NCI-H1048 (cell line): ENCODE measurements at regions not wholly inside any gene's neighbourhood (a gene's known extent, or its start where the extent isn't known, plus 50 kb on each side); places are given as distances from the start of the nearest gene placed in this dataset.

Experiments
- DNase-seq: peaks from one replicate; lab custom pipeline; 2025; lab: John Stamatoyannopoulos, UW

DNA sequence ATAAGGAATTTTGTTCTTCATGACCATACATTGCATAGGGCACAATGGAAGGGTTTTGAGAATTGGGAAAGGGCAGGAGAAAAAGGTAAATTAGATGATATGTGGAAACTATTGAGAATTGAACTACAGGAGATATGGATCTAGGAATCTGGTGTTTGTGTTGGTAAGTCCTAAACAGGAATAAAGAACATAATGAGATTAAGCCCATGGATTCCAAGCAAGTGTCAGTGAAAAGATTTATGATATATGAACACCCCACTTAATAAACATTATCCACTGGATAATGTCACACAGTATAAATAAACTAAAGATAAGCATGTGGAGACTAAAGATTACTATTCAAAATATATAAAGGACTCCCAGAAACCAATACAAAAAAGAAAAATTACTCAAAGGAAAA lies 98.2 kb downstream of the TNFSF18 start:
- no peak for DNase-seq

DNA sequence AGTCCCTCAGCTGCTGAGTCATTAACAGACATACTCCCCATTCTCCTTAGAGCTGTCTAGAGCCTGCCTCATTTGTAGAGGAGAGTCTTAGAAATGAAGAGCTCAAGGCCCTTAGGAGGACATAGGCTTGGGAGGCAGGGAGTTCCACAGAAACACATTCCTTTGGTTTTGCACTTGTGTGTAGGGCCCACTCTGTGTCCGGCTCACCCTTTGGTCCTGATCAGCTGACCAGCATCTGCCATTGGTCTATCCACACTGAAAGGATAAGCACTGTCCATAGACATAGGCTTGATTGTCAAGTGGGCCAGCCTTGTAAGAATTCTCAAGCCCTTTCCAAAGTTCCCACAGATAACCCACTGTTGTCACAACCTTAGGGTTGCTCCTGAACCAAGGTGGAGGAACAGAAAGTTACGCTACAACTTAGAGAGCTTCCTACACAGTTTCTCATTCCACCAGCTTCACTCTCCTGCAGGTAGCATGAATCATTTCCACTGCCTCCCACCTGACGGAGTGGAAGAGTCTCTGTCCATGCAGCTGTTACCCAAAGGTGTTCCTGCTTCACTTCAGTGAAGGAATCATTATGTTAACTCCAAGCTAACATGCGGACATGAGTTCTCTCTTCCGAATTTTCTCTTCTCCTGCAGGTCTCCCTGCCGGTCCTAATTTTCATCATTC lies 96.1 kb downstream of the TNFSF18 start:
- no peak for DNase-seq

GRCh38 chr1:172955161-172955815 lies 95.5 kb downstream of the TNFSF18 start:
- no peak for DNase-seq

- DNase-seq: no peak
Measured at GRCh38 chr1:172956871-172957270, 93.9 kb downstream of the TNFSF18 start.

DNA sequence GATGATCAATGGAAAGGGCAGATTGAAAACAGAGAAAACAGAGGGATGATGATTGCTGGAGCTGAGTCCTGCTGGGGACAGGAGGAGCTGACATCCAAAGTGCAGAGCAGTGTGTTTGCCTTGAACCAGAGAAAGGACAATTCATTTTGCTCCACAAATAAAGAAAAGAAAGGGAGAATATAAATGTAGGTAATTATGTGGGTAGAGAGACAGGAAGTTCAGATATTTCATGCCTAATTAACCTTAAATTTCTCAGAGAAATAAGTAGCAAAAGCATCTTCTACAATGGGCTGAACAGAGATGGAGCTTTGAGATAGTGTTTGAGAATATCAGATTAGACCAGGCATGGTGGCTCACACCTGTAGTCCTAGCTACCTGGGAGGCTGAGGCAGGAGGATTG lies 93.2 kb downstream of the TNFSF18 start:
- no peak for DNase-seq

DNA sequence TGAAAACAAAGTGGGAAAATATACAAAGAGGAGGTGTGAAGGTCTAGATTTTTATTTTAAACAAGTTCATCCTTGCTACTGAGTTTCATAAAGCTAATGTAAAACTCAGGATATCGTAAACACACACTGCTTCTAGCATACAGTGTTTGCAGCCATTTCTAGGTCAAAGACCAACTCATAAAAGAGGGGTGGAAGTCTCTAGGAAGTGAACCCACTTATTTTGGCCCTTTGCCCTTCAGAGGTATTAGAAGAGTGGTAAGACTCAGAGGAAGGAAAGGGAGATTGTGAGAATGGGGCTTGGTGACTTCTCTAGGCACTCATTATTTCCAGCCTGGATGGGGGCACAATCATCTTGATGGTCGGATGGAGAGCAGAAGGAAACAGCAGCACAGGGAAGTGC lies 91.2 kb downstream of the TNFSF18 start:
- DNase-seq: no peak

- DNase-seq: no peak
Measured at GRCh38 chr1:172960019-172960418, 90.7 kb downstream of the TNFSF18 start.

DNA sequence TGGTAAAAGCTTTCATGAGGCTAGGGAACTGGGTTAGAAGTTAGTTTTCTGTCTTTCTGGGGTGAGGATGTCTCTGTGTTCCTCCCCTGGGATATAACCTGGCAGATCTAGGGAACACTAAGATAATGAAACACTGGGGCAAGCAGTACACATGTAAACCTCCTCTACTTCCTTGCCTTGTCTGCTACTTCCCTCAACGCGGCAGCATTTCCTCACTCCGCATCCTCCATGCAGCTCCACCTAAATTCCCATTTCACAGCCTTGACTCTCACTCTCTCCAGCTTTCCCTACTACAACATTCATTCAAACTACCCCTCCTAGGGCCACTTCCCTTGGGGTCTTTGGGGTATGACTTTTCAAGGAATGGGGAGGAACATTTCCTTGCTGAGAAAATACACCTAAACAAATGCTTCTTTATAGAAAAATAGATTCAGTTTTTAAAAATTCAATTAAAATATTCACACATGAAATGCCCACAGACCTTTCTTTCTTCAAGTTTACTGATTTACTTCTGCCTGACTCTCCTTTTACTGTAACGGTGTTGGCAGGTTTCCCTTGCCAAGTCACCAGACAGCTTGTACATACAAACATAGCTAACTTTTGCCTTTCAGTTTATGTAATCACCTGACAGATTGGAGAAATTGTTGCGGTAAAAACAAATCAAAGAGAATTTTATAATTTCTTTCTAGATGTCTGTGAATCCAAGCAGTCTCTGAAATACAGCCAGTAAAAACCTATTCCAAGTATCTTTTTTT lies 90.1 kb downstream of the TNFSF18 start:
- no peak for DNase-seq

GRCh38 chr1:172964864-172965263 lies 85.9 kb downstream of the TNFSF18 start:
- no peak for DNase-seq

GRCh38 chr1:172966844-172967540 lies 83.7 kb downstream of the TNFSF18 start:
- no peak for DNase-seq

GRCh38 chr1:172967936-172968335 lies 82.8 kb downstream of the TNFSF18 start:
- DNase-seq: no peak

DNA sequence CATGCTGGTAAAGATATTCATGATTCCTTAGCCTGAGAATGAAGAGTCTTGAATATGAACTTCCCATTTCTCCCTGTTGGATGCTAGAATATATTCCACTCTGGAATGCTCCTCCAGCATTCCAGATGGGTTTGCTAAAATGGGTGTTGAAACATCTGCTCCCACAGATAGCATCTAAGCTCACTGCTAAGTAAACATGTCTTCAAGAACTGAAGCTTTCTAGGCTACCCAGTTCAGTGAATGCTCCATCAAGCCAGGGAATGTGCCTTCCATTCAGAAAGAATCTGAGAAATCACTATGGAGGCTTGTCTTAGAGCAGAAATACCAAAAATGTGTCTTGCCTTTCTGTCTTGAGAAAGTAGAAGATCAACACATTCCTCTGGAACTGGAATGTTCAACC lies 81.1 kb downstream of the TNFSF18 start:
- DNase-seq: no peak

DNA sequence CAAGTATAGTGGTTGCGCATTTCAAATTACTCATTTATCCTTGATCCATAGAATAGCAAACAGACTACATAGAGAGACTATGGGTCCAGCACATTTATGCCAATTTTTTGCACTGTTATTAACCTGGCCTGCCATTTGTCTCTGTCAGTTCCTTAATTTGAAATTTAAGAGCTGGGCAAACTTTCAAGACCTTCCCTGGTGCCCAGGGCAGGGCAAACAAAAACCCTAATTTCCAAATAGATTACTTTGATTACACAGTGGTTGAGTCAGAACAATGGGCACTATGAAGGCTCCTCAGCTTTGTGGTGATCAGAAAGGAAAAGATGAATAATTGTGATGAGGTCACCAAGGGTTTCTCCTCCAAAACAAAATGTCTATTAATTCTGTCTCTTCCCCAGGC lies 80.6 kb downstream of the TNFSF18 start:
- DNase-seq: no peak

DNA sequence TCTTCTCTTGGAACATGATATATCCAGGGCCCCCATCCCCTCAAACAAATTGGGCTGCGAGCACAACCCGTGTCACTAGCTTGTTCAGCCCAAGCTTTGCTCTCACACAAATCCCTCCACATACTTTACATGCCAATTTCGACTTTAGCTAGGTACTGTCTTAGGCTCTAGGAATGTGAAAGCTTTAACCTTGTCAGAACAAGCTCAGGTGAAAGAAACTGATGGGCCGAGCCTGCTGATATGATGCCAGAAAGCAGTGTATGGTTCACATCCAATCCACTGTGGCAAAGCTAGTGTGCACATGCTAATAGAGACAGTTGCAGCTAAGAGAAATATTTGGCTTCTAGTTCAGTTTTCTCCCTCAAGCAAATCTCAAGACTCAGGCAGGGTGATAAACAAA lies 79.5 kb downstream of the TNFSF18 start:
- no peak for DNase-seq

GRCh38 chr1:172972258-172972657 lies 78.5 kb downstream of the TNFSF18 start:
- DNase-seq: no peak

DNA sequence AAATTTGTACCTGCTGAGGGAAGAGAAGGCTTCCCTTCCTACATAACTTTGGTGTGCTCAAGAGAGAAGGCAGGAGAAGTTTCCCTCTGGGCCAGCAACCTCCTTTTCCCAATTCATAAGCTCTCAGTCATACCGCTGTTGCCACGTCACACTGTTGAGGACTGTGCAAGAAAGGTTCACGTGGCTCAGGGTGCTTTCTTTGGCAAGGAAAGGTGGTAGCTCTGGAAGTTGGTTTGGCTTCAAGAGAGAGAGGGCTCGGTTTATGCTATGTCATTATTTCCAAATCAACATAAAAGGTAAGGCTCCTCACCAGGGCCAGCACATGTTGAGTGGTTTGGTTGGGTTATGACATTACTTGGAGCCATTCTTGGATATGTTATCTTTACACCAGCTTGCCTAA lies 77.3 kb downstream of the TNFSF18 start:
- no peak for DNase-seq

GRCh38 chr1:172976222-172977041 lies 74.3 kb downstream of the TNFSF18 start:
- no peak for DNase-seq

DNA sequence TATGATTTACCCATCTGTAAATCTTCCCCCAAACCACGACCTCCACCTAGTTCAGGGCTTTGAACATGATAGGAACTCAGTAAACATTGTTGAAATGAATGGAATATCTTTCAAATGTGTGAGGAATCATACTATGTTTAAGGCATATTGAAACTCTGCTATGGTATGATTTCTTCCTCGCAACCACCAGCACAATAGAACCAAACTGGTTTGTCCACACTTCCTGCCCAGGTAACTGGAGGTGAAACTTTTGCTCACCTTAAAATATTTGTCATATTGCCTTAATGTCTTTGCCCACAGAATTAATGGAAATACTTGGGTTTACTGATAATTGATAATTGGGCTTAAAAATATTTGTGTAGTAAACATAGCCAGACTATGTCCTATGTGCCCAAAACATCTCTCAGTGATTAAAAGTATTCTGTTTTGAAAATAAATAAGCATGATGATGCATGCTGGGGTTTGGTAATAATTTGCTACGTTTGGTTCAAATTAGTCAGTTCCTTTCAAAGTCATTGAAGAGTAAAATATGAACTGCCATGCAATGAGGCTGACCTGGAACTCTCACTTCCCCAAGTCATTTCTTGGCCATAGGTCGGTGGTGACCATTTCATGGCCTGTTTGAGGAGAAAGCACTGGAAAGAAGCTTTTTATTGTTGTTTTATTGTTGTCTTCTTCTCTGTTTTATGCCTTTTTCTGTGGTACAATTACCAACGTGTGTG lies 73.3 kb downstream of the TNFSF18 start:
- no peak for DNase-seq

DNA sequence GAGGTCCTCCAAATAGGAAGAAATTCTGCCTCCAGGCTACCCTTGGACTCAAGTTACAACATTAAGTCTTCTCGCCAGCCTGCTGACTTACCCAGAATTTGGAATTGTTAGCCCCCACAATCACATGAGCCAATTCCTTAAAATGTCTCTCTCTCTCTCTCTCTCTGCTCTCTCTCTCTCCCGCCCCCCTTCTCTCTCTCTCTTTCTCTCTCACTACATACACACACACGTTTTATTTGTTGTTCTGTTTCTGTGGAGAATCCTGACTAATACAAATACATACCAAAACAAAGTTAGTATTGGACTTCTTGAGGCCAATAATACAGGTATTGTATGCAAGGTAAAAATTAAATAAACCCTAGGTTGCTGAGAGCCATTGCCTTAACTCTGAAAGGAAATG lies 72.1 kb downstream of the TNFSF18 start:
- no peak for DNase-seq

DNA sequence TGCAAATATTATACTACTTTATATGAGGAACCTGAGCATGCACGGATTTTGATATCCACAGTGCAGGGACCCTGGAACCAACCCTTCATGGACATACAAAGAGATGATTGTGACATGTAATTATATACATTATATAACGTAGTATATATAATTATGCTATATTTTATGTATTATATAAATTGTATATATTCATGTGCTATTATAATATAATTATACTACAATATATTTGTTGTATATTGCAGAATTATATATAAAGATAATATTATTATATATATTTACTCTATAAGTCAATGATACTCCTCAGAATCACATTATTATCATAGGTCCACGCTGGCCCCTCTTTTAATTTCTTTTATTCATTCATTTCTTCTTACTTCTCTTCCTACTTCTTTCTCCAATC lies 70.9 kb downstream of the TNFSF18 start:
- DNase-seq: no peak

DNA sequence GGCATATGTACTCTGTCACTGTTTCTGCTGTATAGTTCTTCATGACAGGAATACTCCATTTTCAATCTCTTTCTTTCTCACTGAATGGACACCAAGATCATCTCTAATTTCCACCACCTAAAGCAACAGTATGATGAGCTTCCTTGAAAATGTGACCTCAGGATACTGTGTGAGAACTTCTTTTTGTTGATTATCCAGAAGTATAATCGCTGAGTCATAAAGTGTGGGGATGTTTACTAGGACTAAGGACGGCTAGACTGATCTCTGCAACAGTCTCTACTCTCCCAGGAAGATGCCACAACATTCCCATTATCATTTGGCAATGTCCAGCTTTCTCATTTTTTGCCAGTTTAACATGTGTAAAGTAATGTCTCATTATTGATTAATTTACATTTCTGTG lies 70.3 kb downstream of the TNFSF18 start:
- no peak for DNase-seq
